NCI-H446 (cell line): ENCODE measurements at regions not wholly inside any gene's neighbourhood (a gene's known extent, or its start where the extent isn't known, plus 50 kb on each side); places are given as distances from the start of the nearest gene placed in this dataset.
"Not testable (repeated sequence)": the region's sequence is repeated elsewhere in the genome, so short reads cannot be mapped to it uniquely, and the experiment has no call there.

Experiments
- DNase-seq, 2 experiments: peaks; one replicate each; lab custom pipeline; 2025; lab: John Stamatoyannopoulos, UW

- DNase-seq, result no peak
Measured at GRCh38 chr16:59993101-59993500, 1259.0 kb upstream of the GOT2 start.

DNA sequence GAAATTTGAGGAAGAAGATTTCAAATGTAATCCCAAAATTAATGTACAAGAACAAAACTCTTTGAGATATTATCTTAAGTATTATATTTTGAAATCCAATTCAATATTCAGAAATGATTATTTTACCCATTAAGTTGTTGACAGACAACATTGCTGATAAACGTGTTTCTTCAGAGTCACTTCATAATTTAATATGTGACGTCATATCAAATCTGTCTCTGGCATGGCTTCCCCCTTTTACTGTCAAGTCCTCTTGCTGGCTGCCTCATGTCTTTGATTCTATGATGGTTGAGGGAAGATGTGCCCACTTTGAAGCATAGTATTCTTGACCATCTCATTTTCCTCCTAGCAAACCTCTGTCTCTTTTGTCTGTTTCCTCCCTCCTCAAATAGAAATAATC, 1257.1 kb upstream of the GOT2 start:
- no peak for DNase-seq

DNA sequence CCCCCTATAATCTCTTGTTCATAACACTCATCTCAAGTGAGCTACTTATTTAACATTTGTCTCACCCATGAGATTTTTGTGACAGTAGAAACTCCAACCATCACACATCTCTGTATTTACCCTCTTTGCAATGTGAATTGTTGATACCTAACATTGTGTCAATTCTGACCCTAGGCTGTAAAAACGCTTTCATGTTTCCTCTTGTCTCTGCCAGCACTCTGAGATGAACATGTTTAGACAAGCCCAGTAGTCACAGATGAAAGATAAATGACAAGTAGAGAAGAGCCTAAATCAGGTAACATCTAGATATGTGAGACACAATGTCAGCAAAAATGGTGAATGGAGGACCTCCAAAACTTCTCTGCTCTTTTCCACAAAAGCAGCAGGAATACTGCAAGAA, 1254.5 kb upstream of the GOT2 start:
- no peak for DNase-seq

DNA sequence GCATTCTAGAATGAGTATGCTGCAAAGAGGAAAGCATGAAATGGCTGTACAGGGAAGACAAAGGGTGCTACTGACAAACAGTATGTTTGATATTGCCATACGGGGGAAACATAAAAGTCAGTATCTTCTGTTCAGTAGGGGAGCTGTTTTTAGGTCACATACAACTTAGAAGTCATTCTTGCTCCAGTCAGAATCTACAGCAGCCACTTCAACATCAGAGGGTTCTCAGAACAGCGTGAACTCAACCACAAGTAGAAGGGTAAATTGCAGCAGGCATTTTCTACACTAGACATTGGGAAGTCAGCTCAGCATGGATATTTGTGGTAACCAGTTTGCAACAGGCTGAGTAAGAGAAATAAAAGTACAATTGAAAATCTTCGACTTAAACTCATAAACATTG, 1241.8 kb upstream of the GOT2 start:
- DNase-seq, result no peak

DNA sequence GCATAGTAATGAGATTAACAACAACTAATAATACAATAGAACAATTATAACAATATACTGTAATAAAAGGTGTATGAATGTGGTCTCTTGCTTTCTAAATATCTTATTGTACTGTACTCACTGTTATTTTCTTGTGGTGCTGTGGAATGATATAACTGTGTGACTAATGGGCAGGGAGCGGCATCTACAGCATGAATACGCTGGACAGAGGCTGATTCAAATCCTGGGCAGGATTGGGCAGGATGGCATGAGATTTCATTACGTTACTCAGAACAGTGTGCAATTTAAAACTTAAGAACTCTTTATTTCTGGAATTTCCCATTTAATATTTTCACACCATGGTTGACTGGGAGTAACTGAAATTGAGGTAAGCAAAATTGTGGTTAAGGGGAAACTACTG, 1239.8 kb upstream of the GOT2 start:
- no peak for DNase-seq

GRCh38 chr16:59971264-59971663, 1237.1 kb upstream of the GOT2 start:
- DNase-seq, result no peak

- no peak for DNase-seq
Measured at GRCh38 chr16:59964232-59964924, 1230.3 kb upstream of the GOT2 start.

GRCh38 chr16:59959311-59959710, 1225.2 kb upstream of the GOT2 start:
- no peak for DNase-seq

DNA sequence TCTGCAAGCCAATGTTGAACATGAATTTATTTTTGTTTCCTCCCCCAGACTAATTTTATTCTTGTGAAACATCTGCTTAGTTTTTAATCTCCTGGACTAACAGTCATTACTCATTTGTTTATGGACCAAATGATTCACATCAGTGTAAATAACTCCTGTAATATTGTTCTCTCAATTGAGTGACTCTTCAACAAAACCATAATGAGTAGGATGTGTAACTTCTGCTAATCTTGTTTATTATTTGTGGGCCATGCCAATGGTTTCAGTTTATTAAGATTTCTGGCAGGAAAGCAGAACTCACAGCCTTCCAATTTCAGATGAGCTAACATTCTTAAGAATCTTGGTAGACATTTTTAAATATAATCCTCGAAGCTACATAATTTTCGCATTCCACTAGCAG, 1216.3 kb upstream of the GOT2 start:
- DNase-seq, result no peak

- DNase-seq, result not testable (repeated sequence)
Measured at GRCh38 chr16:59944041-59944440, 1209.9 kb upstream of the GOT2 start.

DNA sequence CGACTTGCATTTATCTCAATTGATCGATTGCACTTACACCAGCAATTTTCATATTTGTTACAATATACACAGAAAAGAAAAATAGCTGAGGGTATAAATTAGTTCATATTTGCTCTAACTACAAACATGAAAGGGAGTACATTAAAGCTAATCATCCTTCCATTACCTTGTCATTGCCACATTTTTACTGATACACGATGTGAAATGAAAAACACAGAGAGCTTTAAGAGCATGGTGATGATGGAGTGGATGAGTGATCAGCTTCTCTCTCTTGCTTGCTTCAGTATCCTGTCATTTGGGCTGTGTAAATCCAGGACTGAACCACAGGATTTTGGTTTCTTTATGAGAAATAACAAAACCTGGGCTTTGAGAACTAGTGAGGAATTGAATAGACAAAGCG, 1207.5 kb upstream of the GOT2 start:
- no peak for DNase-seq

DNA sequence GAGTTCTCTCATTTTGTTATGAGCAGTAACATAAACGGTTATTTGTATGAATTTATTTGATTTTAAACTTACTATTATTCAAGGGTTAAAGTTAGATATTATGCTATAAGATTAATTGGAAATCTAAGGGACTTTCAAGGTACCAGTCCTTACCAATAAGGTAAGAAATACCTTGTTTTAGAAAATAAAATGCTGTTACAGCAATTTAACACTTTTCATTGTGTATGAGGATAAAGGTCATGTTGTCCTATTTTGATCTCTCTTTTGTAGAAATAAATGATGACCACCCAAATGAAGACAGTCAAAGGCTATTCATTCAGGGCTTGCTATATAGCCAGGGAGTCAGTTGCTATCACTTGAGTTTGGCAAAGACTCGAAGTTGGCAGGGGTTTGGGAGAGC, 1185.9 kb upstream of the GOT2 start:
- DNase-seq, result no peak

DNA sequence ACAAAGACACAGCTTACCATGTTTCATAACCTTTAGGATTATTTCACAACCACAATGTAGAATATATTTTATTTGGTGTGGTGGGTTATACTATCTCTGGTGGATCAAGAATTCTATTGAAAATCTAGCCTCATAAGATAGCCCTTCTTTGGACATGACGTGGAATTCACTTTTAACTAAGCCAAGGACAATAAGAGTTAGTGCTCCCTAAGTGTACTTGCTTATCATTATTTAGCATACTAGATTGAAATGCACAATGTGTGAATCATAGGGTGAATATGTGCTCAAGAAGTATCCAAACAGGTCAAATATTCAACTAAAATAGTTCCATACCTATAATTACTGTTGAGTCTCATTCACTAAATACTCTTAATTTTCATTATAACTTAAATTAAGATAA, 1179.5 kb upstream of the GOT2 start:
- DNase-seq, result no peak

DNA sequence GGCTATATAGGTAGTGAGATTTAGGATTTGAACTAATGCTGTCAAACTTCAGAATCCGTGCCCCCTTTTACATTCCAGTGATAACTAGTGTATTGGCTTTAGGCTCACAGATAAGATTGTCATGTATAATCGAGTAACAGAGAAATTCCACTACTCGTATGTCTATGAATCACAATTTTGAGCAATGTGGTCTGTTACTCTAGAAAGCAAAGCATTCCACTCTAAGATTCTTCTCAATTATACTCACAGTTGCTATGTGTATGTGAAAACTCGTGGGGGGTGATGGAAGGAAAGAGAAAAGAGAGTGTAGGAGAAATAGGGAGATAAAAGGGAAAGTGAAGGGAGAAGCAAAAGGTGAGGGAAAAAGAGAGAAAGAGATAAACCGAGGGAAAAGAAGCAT, 1175.1 kb upstream of the GOT2 start:
- DNase-seq, result no peak

DNA sequence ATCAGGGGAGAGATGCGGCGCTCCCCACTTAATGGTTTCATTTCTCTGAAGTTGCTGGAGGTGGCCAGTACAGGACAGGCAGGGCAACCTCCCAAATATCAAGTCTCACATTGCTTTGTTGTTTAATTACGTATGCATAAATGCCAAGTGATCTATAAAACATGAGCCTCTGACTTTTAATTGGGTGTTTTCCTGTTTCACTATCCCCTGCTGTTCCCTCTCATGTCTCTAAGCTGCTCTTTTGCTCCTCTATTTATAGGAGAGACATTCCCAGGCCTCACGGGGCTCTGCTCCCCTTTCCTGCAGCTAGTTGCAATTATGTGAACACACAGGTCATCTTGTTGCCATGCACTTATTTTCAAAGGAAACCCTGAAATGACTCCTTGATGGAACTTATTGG, 1173.5 kb upstream of the GOT2 start:
- DNase-seq, result no peak

DNA sequence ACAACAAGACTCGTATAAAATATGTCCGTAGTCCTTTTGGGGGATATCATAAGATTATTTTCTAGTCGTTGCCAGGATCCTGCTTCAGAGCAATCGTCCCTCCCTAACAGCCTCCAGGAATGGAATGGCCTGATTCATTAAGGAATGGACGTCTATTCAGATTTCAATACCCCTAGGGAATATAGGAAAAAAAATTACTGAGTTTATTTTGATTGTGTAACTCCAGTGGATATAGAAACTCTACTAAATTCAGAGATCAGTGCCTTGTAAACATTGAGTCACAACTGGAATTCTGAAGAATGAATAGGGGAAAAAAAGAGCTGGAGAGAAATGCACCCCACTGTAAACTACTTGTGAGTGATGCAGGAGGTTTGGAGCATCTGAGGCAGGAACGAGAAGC, 1171.5 kb upstream of the GOT2 start:
- DNase-seq, result no peak

GRCh38 chr16:59905131-59905530, 1171.0 kb upstream of the GOT2 start:
- no peak for DNase-seq

DNA sequence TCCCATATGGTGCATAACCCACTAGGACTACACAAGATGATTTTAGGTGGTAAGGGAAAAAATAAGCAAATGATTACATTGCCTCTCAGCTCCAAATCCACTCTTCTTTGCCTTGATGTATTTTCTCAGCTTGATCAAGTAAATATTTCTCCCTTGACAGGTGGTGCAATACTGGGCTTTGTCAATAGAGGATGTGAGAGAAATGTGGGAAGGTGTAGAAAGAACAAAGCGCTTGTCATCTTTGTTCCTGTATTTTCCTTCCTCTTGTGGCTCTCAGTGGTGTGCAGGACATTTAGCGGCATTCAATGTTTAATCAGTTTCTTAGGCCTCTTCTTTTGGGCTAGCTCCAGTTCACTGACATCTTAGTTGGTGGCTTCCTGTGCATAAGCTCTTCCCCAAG, 1165.8 kb upstream of the GOT2 start:
- no peak for DNase-seq

GRCh38 chr16:59892376-59892775, 1158.3 kb upstream of the GOT2 start:
- no peak for DNase-seq

DNA sequence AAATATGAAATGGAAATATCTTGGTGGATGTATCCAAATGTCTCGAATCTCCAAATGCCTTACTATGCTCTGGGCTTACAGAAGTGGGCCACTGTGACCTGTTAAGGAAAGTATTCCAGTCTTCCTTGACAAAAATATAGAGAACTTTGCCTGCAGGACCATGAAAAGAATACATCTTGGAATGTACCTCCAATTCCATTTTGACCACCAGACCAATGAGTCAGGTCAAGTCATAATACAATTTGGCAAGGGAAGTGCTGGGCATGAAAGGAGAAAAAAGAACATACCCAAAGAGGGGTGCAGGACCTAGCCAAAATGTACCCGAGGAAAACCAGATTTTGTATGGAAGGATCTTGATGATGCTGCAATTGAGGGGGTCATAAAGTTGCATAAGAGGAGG, 1153.7 kb upstream of the GOT2 start:
- no peak for DNase-seq

GRCh38 chr16:59886021-59886420, 1151.9 kb upstream of the GOT2 start:
- no peak for DNase-seq

DNA sequence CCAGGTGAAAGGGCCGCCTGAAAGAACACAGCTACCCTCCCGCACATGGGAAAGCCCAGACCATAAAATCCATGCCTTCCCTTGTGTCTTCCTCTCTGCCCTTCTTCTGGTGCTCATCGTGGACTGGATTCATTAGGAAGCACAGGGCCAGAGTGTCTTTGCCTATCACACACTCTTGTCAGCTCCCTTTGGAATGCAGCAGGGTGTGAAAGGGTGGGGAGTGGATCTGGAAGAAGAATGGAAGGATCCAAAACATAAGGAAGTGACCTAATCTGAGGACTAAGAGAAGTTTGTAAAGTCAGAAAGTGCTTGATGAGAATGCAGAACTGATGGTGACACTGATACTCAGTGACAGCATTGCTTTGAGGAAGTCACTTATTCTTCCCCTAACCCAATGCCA, 1147.3 kb upstream of the GOT2 start:
- DNase-seq, result no peak

DNA sequence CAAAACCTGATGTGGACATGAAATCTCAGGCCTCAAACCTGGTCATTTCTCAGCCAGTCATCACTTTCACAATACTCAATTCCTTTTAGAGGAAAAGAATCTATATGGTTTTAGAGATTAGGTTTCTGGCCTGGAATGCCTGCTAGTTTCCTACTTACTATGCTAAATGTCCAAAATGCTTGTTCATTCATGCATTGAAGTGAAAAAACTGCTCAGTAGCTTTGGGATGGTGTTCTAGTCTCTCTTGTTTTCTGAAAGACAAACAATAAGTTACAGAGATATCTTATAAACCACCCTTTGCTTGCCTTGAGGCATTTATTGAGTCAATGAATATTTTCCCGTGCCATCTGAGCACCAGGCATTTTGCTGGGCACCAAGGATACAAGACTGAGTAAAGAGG, 1146.5 kb upstream of the GOT2 start:
- no peak for DNase-seq

- DNase-seq, result no peak
Measured at GRCh38 chr16:59878999-59879398, 1144.9 kb upstream of the GOT2 start.

DNA sequence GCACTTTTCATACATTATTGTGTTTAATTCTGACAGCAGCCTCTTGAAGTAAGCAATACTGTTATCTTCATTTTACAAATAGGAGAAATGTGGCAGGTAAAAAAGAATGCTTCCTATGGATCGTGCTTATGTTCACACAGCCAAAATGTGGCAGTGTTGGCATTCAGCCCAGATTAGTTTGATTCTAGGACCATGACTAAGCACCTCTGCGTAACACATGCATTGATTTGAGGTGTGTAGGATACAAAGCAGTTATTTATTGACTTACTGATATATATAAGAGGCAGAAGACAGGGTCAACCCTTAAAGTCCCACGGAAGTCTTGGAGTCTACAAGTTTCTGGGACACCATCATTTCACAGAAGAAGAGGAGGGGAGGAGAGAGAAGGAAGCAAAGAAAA, 1144.4 kb upstream of the GOT2 start:
- DNase-seq, result no peak
